ENCODE measurements at regions not wholly inside any gene's neighbourhood (a gene's known extent, or its start where the extent isn't known, plus 50 kb on each side); places are given as distances from the start of the nearest gene placed in this dataset.

DNA sequence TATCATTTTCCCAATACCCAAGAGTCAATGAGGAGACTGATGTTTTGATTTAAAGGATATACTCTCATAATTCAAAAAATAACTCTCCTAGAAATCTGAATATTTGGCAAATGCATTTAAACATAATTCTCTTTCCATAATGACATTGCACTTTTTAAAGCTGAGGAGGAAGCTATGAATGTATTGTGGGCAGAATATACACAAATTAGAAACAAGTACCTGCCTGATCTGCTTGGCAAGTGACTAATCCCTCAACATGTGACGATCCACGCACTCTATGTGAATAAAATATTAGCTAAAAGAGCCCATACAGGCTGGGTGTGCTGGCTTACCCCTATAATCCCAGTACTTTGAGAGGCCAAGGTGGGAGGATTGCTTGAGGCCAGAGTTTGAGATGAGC is 88.3 kb upstream of the CCDC28A start:
- ChIA-PET POLR2A (no interaction called here), CTCF (interaction anchor here (0.5 to 1.2 kb wide), 5 partner anchors 9 to 80 kb away, joined by 3 read pairs; no protein-coding TSS in a partner anchor)
- no peak overlapping the region for H3K4me3 ChIP-seq (ENCODE audit: low read depth, low read length)

DNA sequence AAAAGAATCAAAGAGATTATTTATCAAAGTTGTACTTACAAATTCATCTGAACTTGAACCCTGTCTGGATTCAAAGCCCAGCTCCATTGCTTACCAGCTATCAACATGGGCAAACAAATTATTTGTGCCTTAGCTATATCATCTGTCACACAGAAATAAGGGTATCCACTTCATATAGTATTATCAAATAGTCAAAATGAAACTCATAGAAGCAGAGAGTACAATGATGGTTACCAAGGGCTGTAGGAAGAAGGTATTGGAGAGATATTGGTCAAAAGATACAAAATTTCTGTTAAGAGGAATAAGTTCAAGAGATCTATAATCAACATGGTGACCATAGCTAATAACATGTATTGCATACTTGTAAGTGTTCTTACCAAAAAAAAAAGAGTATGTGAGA is 87.8 kb upstream of the CCDC28A start:
- Histone ChIP-seq H3K4me3 (ENCODE audit: low read depth, low read length) (no peak overlapping the region), H3K9me3 (ENCODE audit: control insufficient read depth, insufficient read depth, low read depth, low read length) (no peaks in the 10 kb centered on the region), H3K4me1 (ENCODE audit: control insufficient read depth, insufficient read depth, low read length) (peaks cover 14% of the 10 kb centered on the region), H3K27ac (ENCODE audit: extremely low read depth, low read depth, low read length) (no peak overlapping the region), H3K36me3 (ENCODE audit: control insufficient read depth in 2 of 2, insufficient read depth in 1 of 2, low read length in 2 of 2) (no peaks in the 10 kb centered on the region)
- CTCF ChIA-PET, result interaction anchor here (0.5 to 1.2 kb wide), 5 partner anchors 8 to 80 kb away, joined by 3 read pairs; no protein-coding TSS in a partner anchor
- POLR2A ChIA-PET, result no interaction called here
- TF ChIP-seq OSR2 (tag by site-specific recombination; IDR thresholded peaks at IDR 0.05), result no peak
- TF ChIP-seq ZNF677 (tag by site-specific recombination; IDR thresholded peaks at IDR 0.05), result no peak
- TF ChIP-seq ZNF140 (tag by site-specific recombination; IDR thresholded peaks at IDR 0.05), result no peak
- TF ChIP-seq ZNF239 (tag by site-specific recombination; IDR thresholded peaks at IDR 0.05), result no peak
- TF ChIP-seq GLI4 (tag by site-specific recombination; IDR thresholded peaks at IDR 0.05), result no peak
- no peak for TF ChIP-seq ZNF629 (tag by site-specific recombination; IDR thresholded peaks at IDR 0.05)
- TF ChIP-seq, protein P1, sequence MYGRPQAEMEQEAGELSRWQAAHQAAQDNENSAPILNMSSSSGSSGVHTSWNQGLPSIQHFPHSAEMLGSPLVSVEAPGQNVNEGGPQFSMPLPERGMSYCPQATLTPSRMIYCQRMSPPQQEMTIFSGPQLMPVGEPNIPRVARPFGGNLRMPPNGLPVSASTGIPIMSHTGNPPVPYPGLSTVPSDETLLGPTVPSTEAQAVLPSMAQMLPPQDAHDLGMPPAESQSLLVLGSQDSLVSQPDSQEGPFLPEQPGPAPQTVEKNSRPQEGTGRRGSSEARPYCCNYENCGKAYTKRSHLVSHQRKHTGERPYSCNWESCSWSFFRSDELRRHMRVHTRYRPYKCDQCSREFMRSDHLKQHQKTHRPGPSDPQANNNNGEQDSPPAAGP (tag by site-specific recombination; IDR thresholded peaks at IDR 0.05), result no peak
- no peak for TF ChIP-seq ZSCAN30 (tag by site-specific recombination; IDR thresholded peaks at IDR 0.05)
- no peak for TF ChIP-seq ZIC2 (tag by site-specific recombination; IDR thresholded peaks at IDR 0.05)
- no peak for TF ChIP-seq ZNF354C (tag by site-specific recombination; IDR thresholded peaks at IDR 0.05; ENCODE audit: borderline replicate concordance, low read depth)
- no peak for TF ChIP-seq ZNF433 (tag by site-specific recombination; IDR thresholded peaks at IDR 0.05; ENCODE audit: low read depth)
- no peak for TF ChIP-seq ZNF302 (tag by site-specific recombination; IDR thresholded peaks at IDR 0.05; ENCODE audit: low read depth)
- TF ChIP-seq PRDM1 (tag by site-specific recombination; IDR thresholded peaks at IDR 0.05), result no peak
- no peak for TF ChIP-seq KLF9 (tag by site-specific recombination; IDR thresholded peaks at IDR 0.05; ENCODE audit: low read depth)
- TF ChIP-seq ZNF560 (tag by site-specific recombination; IDR thresholded peaks at IDR 0.05; ENCODE audit: borderline replicate concordance), result no peak
- TF ChIP-seq, protein P2, sequence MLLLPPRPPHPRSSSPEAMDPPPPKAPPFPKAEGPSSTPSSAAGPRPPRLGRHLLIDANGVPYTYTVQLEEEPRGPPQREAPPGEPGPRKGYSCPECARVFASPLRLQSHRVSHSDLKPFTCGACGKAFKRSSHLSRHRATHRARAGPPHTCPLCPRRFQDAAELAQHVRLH (tag by site-specific recombination; IDR thresholded peaks at IDR 0.05), result no peak
- no peak for TF ChIP-seq IKZF3 (tag by site-specific recombination; IDR thresholded peaks at IDR 0.05)
- TF ChIP-seq, protein P3, sequence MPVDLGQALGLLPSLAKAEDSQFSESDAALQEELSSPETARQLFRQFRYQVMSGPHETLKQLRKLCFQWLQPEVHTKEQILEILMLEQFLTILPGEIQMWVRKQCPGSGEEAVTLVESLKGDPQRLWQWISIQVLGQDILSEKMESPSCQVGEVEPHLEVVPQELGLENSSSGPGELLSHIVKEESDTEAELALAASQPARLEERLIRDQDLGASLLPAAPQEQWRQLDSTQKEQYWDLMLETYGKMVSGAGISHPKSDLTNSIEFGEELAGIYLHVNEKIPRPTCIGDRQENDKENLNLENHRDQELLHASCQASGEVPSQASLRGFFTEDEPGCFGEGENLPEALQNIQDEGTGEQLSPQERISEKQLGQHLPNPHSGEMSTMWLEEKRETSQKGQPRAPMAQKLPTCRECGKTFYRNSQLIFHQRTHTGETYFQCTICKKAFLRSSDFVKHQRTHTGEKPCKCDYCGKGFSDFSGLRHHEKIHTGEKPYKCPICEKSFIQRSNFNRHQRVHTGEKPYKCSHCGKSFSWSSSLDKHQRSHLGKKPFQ (tag by site-specific recombination; IDR thresholded peaks at IDR 0.05), result no peak
- TF ChIP-seq, protein P4, sequence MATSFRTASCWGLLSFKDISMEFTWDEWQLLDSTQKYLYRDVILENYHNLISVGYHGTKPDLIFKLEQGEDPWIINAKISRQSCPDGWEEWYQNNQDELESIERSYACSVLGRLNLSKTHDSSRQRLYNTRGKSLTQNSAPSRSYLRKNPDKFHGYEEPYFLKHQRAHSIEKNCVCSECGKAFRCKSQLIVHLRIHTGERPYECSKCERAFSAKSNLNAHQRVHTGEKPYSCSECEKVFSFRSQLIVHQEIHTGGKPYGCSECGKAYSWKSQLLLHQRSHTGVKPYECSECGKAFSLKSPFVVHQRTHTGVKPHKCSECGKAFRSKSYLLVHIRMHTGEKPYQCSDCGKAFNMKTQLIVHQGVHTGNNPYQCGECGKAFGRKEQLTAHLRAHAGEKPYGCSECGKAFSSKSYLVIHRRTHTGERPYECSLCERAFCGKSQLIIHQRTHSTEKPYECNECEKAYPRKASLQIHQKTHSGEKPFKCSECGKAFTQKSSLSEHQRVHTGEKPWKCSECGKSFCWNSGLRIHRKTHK (tag by site-specific recombination; IDR thresholded peaks at IDR 0.05), result no peak

More for the DNA sequence above, 88.3 kb upstream of the CCDC28A start:
- no peaks in the 10 kb centered on the region for H3K36me3 ChIP-seq (ENCODE audit: control insufficient read depth in 2 of 2, insufficient read depth in 1 of 2, low read length in 2 of 2)
- peaks cover 14% of the 10 kb centered on the region for H3K4me1 ChIP-seq (ENCODE audit: control insufficient read depth, insufficient read depth, low read length)
- no peaks in the 10 kb centered on the region for H3K9me3 ChIP-seq (ENCODE audit: control insufficient read depth, insufficient read depth, low read depth, low read length)
- no peak overlapping the region for H3K27ac ChIP-seq (ENCODE audit: extremely low read depth, low read depth, low read length)
- no peak for TF ChIP-seq ZBTB1 (tag by site-specific recombination; IDR thresholded peaks at IDR 0.05)

Measured in HEK293 (cell line).